HS-5 (cell line): ENCODE measurements at regions not wholly inside any gene's neighbourhood (a gene's known extent, or its start where the extent isn't known, plus 50 kb on each side); places are given as distances from the start of the nearest gene placed in this dataset.
"Not testable (repeated sequence)": the region's sequence is repeated elsewhere in the genome, so short reads cannot be mapped to it uniquely, and the experiment has no call there.

Experiments used
- DNase-seq: peaks from one replicate; pipeline ENCODE4 v3.0.0-alpha.2; 2012; ENCODE audit warnings: low read depth

GRCh38 chr19:20482721-20483120 lies 82.9 kb downstream of the ZNF737 start:
- DNase-seq: no peak

GRCh38 chr19:20481736-20482135 lies 83.8 kb downstream of the ZNF737 start:
- DNase-seq: no peak

DNA sequence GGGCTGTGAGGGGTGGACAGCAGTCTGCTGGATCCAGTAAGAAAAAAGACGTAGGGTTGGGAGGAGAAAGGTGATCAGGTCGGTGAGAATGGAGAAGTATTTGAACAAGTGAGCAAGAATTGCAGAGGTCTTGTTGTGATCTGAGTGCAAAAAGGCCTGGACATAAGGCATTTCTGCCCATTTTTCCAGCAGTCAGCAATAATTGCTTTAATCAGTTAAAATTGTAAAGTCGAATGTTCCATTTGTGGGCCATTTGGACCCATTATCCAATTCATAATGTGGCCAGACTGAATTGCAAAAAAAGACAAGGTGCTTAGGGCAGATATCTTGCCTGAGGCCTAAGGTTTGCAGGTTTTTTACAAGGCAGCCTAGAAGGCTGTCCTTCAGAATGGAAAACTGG lies 86.1 kb downstream of the ZNF737 start:
- DNase-seq: no peak

DNA sequence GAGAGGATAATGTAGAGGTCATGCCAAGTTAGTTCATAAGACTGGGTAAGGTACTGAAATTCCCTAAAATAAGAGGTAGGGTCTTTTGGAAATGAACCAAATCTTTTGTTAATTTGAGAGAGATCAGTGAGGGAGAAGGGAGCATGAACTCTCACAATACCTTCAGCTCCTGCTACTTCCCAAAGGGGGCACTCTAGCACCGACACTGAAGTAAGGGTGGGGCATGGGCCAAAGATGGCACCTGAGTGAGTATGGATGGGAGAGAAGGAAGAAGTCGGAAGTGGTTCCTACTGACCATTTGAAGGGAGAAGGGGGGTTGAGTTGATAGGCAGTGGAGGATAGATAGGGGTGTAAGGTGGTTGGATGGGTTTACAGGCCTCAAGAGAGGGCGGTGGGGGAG lies 86.6 kb downstream of the ZNF737 start:
- no peak for DNase-seq

DNA sequence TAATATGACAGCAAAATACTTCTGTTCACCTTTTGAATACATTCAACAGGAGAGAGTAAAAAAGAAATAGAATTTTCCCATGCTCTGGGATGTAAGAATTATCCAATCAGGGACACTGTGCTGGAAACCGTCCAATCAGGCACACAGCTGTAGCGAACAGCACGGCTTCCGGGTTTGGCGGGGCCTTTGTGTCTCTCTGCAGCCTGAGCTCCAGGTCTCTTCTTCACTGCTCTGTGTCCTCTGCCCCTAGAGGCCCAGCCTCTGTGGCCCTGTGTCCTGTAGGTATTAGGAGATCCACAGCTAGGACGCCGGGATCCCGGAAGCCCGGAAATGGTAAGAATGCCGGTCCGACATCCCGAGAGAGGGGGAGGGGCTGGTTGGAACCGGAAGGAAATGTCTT lies 92.7 kb downstream of the ZNF737 start:
- no peak for DNase-seq

DNA sequence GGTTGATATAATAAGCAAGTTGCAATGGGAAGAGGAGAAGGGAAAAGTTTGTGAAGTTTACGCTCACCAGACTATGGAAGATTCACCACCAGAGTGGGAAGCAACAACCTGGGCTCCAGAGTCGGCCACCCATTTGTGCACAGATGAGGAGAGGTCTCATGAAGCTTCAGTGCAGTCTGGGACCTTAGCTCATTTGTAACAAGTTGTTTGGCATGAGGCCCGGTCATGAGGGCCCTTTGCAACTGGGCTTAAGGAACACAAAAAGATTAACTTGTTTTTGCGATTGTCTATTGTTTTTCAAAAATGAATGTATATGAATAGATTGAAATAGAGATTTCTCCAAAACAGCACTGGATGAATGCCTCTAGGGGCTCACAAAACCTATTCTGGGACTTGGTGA lies 94.2 kb downstream of the ZNF737 start:
- no peak for DNase-seq

DNA sequence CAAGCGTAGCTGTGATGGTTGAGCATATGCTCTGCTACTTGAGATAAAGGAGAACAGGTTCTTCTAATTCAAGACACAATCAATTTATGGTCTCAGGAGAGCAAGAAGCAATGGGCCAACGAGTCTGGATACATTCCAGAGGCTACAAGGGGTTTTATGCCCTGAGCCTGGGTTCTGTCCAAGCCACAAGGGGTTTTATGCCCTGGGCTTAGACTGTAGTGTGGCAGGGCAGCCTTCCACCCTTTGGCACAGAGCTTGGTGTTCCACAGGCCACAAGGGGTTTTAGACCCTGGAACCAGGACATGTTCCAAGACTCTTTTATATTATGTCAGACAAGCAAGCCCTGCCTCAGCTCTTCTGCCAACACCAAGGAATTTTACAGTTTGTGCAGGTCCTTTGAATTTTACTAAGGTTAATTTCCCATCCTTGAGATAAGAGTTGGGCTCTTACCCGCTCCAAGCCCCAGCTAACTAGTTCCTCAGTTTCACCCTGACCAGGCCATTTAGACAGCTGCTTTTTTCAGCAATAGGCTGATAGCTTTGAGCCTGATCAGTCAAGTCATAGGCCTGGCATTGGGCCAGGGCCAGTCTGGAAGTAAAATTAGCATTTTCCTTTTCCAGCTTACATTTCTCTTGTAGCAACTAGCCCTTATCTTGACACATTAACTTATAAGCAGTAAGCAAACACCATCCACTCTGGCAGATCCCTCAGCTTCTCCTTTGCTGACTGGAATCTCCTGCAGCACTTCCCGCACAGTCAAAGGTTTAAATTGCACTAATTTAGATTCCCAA lies 95.0 kb downstream of the ZNF737 start:
- no peak for DNase-seq

DNA sequence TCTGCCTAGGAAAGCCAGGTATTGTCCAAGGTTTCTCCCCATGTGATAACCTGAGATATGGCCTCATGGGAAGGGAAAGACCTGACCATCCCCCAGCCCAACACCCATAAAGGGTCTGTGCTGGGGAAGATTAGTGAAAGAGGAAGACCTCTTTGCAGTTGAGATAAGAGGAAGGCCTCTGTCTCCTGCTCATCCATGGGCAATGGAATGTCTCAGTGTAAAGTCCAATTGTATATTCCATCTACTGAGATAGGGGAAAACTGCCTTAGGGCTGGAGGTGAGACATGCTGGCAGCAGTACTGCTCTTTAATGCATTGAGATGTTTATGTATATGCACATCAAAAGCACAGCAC lies 99.0 kb downstream of the ZNF737 start:
- not testable (repeated sequence) for DNase-seq

GRCh38 chr19:20465922-20466637 lies 99.5 kb downstream of the ZNF737 start:
- DNase-seq: not testable (repeated sequence)

GRCh38 chr19:20453425-20453935 lies 112.1 kb downstream of the ZNF737 start:
- no peak for DNase-seq

- DNase-seq: no peak
Observed at GRCh38 chr19:20444202-20444885, 121.2 kb downstream of the ZNF737 start.

DNA sequence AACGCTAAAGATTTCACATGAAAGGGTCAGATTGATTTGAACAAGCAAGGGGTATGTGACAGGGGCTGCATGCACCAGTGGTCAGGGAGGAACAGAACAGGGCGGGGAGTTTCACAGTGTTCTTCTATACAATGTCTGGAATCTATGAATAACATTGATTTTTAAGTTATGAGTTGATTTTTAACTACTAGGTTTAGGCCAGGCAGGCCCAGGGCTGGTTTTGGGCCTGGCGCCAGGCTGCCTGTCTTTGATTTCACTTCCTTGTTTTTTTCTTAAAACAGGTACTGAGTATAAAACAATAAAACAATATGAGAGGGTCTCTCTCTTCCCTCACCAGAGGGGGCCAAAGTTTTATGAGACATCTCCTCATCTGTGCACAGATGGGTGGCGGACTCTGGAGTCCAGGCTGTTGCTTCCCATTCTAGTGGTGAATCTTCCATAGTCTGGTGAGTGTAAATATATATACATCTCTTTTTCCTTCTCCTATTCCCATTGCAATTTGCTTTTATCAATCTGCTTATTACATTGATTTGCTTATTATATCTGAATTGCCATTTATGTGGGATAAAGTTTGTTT lies 133.2 kb downstream of the ZNF737 start:
- DNase-seq: not testable (repeated sequence)

DNA sequence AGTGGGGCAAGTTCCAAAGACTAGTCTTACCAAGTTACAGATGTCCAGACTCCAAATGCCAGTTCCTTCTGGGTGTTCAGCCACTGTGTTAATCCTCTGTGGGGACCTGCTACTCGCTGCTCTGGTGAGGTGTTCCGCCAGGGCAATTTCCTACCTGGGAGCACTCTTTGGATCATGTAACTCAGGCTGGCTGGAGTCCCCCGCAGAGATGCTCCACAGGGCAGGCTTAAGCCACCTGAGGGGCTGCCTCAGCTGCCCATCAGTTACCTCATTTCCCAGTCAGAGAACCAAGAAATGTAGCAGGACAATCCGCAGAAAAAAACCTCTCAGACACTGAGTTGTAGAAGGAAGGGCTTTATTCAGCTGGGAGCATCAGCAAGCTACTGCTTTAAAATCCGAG lies 133.8 kb downstream of the ZNF737 start:
- no peak for DNase-seq

- peak; percentile 20 for DNase-seq
Observed at GRCh38 chr19:20423381-20424197, 142.0 kb downstream of the ZNF737 start.

DNA sequence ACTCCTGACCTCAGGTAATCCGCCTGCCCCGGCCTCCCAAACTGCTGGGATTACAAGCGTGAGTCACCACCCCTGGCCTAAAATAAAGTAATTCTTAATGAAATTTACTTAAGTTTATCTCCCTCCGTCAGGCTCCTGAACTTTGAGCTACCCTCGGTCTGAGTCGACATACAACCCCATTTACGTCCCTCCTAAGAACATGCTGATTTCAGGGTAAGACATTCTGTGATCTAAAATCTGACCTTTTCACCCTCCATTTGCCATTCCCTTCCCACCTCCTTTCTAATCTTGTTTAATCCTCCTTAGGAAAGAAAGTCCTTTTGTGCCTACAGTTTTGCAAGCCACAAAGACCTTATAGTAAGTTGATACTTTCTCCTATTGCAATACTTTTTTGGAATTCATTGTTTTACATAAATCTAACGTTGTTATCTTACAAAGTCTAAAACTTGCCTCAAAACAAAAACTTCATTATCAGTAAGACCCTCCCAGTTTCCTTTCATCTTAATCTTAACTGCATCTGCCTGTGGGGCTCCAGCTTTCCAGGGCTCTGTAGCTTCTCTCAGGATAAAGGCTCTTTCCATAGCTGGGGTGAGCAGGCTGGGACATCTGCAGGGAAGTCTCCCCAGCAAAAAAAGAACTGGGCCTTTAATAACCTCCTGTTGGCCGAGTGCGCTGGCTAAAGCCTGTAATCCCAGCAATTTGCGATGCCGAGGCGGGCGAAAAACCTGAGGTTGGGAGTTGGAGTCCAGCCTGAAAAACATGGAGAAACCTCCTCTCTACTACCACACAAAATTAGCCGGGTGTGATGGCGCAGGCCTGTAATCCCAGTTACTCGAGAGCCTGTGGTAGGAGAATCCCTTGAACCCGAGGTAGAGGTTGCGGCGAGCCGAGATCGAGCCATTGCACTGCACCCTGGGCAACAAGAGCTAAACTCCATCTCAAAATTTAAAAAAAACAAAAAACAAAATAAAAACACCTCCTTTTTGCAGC lies 143.1 kb downstream of the ZNF737 start:
- DNase-seq: no peak

DNA sequence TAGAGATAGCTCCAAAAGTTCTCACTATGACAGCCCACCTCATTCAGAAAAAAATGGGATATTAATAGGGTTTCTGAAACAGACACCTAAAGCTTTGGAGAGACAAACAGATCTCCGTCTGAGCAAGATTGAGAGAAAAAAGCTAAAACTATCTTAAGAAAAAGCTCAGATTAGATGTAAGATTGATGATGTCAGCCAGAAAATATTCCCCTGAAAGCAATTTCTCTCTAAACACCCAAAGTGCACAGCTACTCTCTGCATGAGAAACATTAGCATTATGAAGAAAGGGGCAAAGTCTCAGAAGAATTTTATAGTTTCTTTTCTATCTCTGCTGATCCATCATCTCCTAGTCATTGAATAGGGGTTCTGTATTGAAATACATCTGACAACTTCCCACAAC lies 148.9 kb downstream of the ZNF737 start:
- no peak for DNase-seq

DNA sequence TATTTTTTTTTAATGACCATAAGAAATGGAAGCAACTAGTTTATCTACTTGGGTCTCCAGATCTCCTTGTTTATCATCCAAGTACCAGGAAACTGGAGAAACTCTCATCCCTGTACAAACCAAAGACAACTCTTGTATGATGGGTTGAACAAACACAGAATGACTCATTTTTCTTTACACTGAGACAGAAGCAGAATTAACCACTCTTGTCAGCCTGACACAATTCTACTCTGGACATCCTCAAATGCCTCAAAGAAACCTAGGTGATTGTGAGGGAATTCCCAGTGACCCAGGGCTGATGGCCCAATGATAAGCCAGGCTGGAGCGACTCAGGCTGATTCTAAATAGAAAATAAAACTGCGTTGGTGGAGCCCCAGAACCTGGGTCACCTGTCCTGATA lies 151.5 kb downstream of the ZNF737 start:
- DNase-seq: no peak

DNA sequence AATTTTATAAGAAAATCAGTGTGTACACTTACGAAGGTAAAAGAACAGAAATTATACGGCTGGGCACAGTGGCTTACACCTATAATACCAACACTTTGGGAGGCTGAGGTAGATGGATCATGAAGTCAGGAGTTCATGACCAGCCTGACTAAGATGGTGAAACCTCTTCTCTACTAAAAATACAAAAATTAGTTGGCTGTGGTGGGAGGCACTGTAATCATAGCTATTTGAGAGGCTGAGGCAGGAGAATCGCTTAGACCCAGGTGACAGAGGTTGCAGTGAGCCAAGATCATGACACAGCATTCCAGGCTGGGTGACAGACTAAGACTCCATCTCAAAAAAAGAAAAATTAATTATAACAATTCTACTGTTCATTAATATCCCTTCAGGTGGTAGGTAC lies 151.9 kb downstream of the ZNF737 start:
- DNase-seq: no peak

DNA sequence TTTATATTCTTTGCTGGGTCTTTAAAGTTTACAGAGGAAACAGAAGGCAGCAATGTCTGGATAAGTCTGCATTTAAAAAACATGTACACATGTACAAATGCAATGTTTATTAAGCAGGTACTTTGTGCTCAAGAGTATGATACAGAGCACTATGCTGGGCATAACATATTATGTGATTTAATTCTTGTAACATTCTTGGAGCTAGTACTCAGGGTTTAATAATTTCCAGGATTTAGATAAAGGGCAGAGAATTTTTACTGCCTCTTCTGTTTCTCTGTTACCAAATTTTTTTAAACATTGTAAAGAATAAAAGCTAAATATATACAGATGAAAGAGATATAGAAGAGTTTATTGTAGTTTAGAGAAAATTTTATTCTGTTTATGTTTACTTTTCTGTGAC lies 152.7 kb downstream of the ZNF737 start:
- DNase-seq: no peak

DNA sequence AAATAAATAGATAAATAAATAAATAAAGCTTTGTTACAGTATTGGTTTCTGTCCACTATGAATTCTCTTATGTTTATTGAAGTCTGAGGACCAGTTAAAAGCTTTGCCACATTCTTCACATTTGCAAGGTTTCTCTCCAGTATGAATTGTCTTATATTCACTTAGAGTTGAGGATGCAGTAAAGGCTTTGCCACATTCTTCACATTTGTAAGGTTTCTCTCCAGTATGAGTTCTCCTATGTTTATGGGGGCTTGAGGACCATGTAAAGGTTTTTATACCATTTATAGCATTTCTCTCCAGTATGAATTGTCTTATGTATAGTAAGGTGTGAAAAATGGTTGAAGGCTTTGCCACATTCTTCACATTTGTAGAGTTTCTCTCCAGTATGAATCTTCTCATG lies 168.3 kb downstream of the ZNF737 start:
- no peak for DNase-seq
